ENCODE measurements at regions not wholly inside any gene's neighbourhood (a gene's known extent, or its start where the extent isn't known, plus 50 kb on each side); places are given as distances from the start of the nearest gene placed in this dataset.
"Not testable (repeated sequence)": the region's sequence is repeated elsewhere in the genome, so short reads cannot be mapped to it uniquely, and the experiment has no call there.

DNA sequence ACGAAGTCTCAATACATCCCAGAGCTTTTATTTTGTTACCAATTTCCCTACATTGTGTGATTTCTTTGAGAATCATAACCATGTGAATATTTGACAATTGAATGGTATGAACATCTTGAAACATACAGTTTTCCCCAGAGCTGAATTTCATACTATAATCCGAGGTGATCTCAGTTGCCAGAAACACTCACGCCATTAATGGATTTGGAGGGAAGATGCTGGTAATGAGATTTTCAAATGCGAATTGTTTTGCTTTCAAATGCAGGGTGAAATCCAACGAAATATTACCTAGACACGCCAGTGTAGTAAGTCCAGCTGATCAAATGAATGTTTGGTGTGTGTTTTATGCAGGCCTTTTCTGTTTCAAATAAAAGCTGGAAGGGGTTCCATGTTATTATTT, 277.8 kb upstream of the CDH5 start:
- Mint-ChIP-seq H3K4me3 (no peak overlapping the region), H3K4me1 (peaks cover 2% of the 10 kb centered on the region), H3K9me3 (no peaks in the 10 kb centered on the region), H3K36me3 (ENCODE audit: low read depth) (no peaks in the 10 kb centered on the region), H3K27ac (no peak overlapping the region), H3K27me3 (ENCODE audit: insufficient read depth) (peaks cover 4% of the 10 kb centered on the region)
- Histone ChIP-seq H3K27me3 (ENCODE audit: control insufficient read depth, insufficient read depth, low read length, poor library complexity, severe bottlenecking) (no peaks in the 10 kb centered on the region), H3K4me1 (ENCODE audit: control insufficient read depth, insufficient read depth, low read length) (no peaks in the 10 kb centered on the region), H3K9me3 (ENCODE audit: control insufficient read depth, low read length) (no peaks in the 10 kb centered on the region), H3K9ac (ENCODE audit: extremely low read depth, low read length, poor library complexity, severe bottlenecking) (no peak overlapping the region), H3K27ac (ENCODE audit: low read depth, low read length) (no peak overlapping the region), H3K4me3 (ENCODE audit: low read length) (no peak overlapping the region), H3K36me3 (ENCODE audit: control insufficient read depth, insufficient read depth, low read length) (no peaks in the 10 kb centered on the region)
- TF ChIP-seq CTCF (conservative IDR thresholded peaks at IDR 0.05): no peak
- DNase-seq: no peak
- 88 to 92% methylated on average over 6 of the region's 6 CpGs for WGBS, 2 experiments (ENCODE audit: insufficient coverage in 1 of 2, insufficient read length in 1 of 2)

DNA sequence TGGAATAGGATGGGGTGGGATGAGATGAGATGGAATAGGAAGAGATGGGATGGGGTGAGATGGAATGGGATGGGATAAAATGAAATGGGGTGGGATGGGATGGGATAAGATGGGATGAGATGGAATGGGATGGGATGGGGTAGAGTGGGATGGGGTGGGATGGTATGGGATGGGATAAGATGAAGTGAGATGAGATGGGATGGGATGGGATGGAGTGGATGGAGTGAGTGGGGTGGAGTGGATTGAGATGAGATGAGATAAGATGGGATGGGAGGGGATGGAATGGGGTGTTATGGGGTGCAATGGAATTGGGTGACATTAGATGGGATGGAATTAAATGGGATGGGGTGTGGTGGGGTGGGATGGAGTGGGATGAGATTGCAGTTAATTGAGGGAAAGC, 279.2 kb upstream of the CDH5 start:
- H3K4me3 ChIP-seq (ENCODE audit: low read length): no peak overlapping the region
- no peaks in the 10 kb centered on the region for H3K36me3 ChIP-seq (ENCODE audit: control insufficient read depth, insufficient read depth, low read length)
- Mint-ChIP-seq H3K27ac (no peak overlapping the region), H3K27me3 (ENCODE audit: insufficient read depth) (peaks cover 4% of the 10 kb centered on the region), H3K36me3 (ENCODE audit: low read depth) (no peaks in the 10 kb centered on the region), H3K4me1 (peaks cover under 1% of the 10 kb centered on the region), H3K4me3 (no peak overlapping the region), H3K9me3 (no peaks in the 10 kb centered on the region)
- no peak for TF ChIP-seq CTCF (conservative IDR thresholded peaks at IDR 0.05)
- H3K27me3 ChIP-seq (ENCODE audit: control insufficient read depth, insufficient read depth, low read length, poor library complexity, severe bottlenecking): no peaks in the 10 kb centered on the region
- no peak for DNase-seq
- H3K9me3 ChIP-seq (ENCODE audit: control insufficient read depth, low read length): no peaks in the 10 kb centered on the region
- no peak overlapping the region for H3K9ac ChIP-seq (ENCODE audit: extremely low read depth, low read length, poor library complexity, severe bottlenecking)
- no peak overlapping the region for H3K27ac ChIP-seq (ENCODE audit: low read depth, low read length)
- no peaks in the 10 kb centered on the region for H3K4me1 ChIP-seq (ENCODE audit: control insufficient read depth, insufficient read depth, low read length)

GRCh38 chr16:66085651-66086050, 280.8 kb upstream of the CDH5 start:
- Mint-ChIP-seq H3K27ac (no peak overlapping the region), H3K4me1 (peaks cover 9% of the 10 kb centered on the region), H3K36me3 (ENCODE audit: low read depth) (no peaks in the 10 kb centered on the region), H3K4me3 (no peak overlapping the region), H3K9me3 (no peaks in the 10 kb centered on the region), H3K27me3 (ENCODE audit: insufficient read depth) (no peaks in the 10 kb centered on the region)
- H3K36me3 ChIP-seq (ENCODE audit: control insufficient read depth, insufficient read depth, low read length): no peaks in the 10 kb centered on the region
- H3K4me3 ChIP-seq (ENCODE audit: low read length): no peak overlapping the region
- H3K27ac ChIP-seq (ENCODE audit: low read depth, low read length): no peak overlapping the region
- no peaks in the 10 kb centered on the region for H3K9me3 ChIP-seq (ENCODE audit: control insufficient read depth, low read length)
- H3K27me3 ChIP-seq (ENCODE audit: control insufficient read depth, insufficient read depth, low read length, poor library complexity, severe bottlenecking): no peaks in the 10 kb centered on the region
- H3K4me1 ChIP-seq (ENCODE audit: control insufficient read depth, insufficient read depth, low read length): no peaks in the 10 kb centered on the region
- DNase-seq: no peak
- 91 to 98% methylated on average over 5 of the region's 5 CpGs for WGBS, 2 experiments (ENCODE audit: insufficient coverage in 1 of 2, insufficient read length in 1 of 2)
- no peak for TF ChIP-seq CTCF (conservative IDR thresholded peaks at IDR 0.05)
- H3K9ac ChIP-seq (ENCODE audit: extremely low read depth, low read length, poor library complexity, severe bottlenecking): no peak overlapping the region

- H3K4me1 Mint-ChIP-seq; H3K36me3 ChIP-seq (ENCODE audit: control insufficient read depth, insufficient read depth, low read length); H3K27me3 Mint-ChIP-seq (ENCODE audit: insufficient read depth); H3K27me3 ChIP-seq (ENCODE audit: control insufficient read depth, insufficient read depth, low read length, poor library complexity, severe bottlenecking); H3K27ac Mint-ChIP-seq; H3K36me3 Mint-ChIP-seq (ENCODE audit: low read depth); DNase-seq; H3K4me3 ChIP-seq (ENCODE audit: low read length); H3K9me3 ChIP-seq (ENCODE audit: control insufficient read depth, low read length); H3K27ac ChIP-seq (ENCODE audit: low read depth, low read length); H3K4me1 ChIP-seq (ENCODE audit: control insufficient read depth, insufficient read depth, low read length); H3K9me3 Mint-ChIP-seq; H3K9ac ChIP-seq (ENCODE audit: extremely low read depth, low read length, poor library complexity, severe bottlenecking); H3K4me3 Mint-ChIP-seq: not testable (repeated sequence)
- WGBS, 2 experiments (ENCODE audit: insufficient coverage in 1 of 2, insufficient read length in 1 of 2): 85% methylated on average over 2 of the region's 2 CpGs; no CpG with 5 or more reads in 1 of the 2 experiments
Measured at GRCh38 chr16:66084731-66085130, 281.8 kb upstream of the CDH5 start.

Data from endodermal cell (in vitro differentiated cells).